HG03342 (cell line): ENCODE measurements at regions not wholly inside any gene's neighbourhood (a gene's known extent, or its start where the extent isn't known, plus 50 kb on each side); places are given as distances from the start of the nearest gene placed in this dataset.
"Not testable (repeated sequence)": the region's sequence is repeated elsewhere in the genome, so short reads cannot be mapped to it uniquely, and the experiment has no call there.

ENCODE experiments used
- ATAC-seq: cut with Tn5 transposase; IDR thresholded peaks from one replicate; pipeline ENCODE4 v1.9.1; 2021; ENCODE audit warnings: mild to moderate bottlenecking, moderate library complexity; ENCODE audit not compliant: unreplicated experiment

DNA sequence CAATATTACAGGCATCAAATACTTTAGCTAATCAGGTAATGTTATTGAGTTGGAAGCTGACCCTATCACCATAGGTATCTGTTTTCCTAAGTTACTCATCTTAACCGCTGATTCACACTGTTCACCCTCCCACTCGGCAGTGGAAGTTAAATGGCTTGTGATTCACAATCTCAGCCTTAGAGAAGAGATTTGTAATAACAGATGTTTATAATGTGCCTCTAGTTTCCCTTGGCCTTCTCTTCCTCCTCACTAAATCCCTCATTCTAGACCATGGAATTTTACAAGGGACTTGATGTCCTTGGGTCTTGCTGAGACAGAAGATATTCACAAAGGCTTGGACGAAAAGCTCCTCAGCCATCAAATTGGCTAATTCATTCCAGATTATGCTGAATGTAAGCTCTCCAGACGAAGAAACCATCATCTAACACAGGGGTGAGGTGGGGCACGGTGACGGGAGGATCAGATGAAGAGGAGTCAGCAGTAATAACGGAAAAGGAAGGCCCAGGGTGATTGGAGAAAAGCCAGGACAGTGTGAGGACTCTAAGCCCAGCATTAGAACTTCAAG, 931.7 kb downstream of the MCTP2 start:
- no peak for ATAC-seq

DNA sequence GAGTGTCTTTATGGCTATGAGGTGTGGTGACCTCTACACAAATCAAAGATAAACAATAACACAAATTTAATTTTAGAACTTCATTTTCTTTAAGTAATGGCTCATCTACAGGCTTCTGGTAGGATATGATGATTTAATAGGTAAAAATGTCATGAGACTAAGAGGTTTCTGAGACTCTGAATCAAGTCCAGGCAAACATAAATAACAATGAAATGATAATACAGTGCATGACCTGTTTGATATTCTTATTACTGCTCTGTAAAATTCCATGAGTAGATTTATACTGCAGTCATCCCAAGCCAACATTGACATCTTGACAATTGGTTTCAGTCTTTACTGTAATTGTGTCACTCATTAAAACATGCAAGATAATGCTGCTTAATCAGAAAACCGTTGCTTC, 936.8 kb downstream of the MCTP2 start:
- no peak for ATAC-seq

DNA sequence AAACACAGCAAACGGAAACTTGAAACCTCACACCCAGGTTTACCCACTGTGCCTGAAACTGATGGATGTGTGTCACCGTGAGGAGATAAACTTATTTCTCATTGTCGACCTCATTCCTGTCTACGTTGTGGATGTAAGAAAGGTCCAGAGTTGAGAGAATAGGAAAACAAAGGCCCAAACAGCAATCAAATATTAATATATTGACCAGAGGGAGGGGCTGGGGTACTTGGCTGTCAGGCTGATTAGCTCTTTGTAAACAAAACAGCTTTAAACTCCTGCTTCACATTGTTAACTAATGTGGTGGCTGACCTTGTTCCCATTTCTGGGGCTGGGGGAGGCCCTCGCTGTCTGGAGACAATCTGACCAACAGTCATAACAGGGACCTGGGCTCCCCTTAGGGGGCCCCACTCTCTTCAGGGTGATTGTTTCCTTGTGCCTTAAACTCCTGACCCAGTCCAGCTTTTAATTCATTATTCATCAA, 937.6 kb downstream of the MCTP2 start:
- ATAC-seq, result no peak

DNA sequence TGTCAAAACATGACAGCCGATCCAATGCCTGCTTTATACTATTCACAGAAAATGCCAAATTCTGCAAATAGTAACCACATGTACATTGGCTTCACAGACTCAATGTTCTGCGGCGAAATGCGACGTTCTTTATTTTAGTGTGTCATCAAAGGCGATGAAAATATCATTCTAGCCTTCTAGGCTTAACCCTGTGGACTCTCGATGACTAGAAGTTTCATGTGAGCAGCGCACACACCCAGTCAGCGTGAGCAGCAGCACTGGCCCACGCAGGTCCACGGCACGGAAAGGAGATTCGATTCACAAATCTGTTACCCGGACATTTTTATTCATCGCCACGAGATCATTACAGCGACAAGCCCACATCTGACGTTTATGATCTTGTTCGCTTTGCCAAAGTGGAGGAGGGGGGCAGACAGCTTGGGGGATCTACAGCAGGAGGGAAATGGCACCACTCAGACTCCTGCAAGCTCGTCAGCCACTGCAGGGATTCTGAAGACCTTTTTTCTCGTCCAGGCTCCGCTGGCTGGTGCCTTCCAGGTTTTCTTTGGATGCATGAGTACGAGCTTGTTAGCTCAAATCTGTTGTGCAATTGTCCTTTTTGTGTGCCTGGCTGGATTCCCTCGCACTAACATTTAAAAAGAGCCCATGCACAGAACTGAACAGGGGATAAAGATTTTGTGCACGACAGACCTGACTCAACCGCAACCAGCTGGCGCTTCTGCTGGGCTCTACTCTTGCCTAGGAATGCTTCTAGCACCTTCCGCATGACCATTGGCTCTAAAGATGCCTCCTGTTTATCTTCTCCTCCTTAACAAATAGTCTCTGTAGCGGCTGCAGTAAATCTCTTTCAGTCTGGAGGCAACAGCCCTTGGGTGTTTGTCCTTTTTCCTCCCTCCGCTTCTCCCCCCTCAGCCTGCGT, 938.4 kb downstream of the MCTP2 start:
- ATAC-seq, result no peak

DNA sequence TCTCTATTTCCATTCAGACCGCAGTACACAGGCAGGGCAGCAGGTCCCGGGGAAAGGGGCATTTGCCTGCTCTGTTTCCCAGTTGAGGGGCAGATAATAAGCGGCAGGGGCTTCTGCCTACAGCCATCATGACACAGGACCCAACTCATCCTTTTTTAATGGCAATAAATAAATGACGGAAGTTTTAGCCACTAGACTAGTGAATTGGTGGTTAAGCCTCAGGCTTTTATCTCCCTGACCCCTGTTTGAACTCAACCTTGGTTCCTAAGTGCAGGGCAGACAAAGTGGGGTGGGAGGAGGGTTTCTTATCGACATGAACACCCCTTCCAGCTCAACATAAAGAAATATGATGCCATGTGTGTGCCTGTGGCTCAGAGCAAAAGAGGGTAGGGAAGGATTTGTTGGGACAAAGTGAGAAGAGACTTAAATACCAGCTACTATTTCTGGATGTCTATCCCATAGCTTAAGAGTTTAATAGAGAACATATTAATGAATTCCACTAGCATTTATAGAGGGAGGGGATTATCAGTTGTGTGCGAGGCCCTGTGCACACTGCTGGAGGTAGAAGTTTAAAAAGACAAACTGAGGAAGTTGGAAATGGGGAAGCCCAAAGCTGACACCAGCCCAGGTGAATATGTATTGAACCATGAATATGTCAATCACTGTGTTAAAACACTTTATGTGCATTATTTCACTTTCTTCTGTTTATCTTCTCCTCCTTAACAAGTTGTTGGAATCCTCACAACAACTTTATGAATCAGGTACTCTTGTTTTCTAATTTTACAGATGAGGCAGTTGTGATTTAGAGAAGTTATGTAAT, 939.4 kb downstream of the MCTP2 start:
- no peak for ATAC-seq

DNA sequence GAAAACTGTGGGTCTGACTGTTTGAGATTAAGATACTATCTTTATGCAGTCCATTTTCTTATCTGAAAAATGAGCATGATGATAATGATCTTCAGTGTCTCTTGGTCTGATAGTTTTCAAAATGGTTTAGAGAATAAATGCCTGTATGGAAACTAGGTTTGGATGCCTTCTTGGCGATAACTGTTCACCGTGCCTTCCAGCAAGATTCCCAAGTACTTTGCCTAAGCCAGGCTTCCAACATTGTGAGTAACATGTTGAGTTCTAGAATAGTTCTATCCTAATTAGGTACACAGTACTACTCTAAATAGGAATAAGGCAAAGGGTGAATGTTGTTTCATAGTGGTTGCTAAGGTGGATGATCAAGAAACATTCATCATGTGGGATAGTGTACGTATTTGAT, 940.2 kb downstream of the MCTP2 start:
- no peak for ATAC-seq

DNA sequence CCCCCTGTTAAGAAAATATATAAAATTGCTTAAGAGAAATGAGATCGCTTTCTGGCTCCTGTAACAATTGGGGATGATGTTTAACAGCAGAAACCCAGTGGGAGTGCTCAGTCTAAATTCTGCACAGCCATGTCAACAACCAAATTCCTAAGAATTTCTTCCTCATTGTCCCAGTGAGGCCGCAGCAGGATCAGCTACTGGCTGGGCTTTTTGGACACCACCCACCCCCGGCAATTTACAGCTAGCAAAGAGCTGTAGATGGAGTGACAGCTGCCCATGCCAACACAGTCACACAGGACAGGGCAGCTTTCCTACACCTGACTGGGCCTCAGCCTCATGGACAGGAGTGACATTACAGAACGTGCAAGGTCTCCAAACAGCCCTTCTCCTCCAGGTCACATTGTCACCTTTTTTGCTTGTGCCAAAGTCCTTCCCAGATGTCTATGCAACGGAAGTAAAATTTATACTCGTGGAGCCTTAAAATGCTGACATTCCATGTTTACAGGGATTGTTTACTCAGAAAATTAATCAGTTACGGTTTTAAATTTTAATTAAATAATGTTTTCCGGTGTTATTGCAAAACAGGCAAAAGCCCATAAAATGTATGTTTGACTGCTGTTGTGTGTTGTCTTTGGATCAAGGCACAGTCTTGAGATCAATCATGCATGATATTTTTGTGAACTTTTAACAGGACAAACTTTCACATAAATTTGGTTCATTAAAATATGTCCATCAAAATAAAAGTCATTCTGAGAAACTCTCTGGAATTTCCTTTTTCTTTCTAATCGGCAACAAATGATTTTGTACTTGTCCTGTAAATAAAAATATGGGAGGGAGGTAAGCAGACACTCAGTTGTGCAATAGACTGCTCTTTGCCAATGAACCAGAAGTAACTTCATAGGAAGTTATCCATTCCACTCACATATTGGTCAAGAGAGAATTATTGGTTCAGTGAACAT, 943.2 kb downstream of the MCTP2 start:
- ATAC-seq, result no peak

DNA sequence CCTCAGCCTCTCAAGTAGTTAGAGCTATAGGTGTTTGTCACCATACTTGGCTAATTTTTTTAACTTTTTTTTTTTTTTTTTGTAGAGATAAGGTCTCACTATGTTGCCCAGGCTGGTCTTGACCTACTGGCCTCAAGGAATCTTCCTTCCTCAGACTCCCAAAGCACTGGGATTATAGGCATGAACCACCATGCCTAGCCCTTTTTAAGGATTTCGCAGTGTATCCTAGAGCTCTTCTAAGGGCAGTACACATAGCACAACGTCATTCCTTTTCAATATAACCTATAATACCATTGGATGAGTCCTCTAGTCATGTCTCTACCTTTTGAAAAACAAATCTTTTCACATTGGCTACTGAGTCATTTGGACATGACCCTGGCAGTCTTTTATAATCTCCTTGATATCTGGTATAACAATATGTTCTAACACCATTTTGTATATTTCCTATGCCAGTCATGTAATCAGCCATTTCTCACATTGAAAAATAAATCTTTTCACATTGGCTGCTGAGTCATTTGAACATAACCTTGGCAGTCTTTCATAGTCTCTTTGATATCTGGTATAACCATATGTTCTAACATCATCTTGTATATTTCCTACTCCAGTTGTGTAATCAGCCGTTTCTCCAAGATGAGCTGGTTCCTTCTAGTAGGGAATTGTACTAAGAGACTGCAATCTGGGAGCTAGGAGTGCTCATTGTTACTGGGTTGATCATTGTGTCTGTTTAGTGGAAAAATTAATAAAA, 944.7 kb downstream of the MCTP2 start:
- no peak for ATAC-seq

DNA sequence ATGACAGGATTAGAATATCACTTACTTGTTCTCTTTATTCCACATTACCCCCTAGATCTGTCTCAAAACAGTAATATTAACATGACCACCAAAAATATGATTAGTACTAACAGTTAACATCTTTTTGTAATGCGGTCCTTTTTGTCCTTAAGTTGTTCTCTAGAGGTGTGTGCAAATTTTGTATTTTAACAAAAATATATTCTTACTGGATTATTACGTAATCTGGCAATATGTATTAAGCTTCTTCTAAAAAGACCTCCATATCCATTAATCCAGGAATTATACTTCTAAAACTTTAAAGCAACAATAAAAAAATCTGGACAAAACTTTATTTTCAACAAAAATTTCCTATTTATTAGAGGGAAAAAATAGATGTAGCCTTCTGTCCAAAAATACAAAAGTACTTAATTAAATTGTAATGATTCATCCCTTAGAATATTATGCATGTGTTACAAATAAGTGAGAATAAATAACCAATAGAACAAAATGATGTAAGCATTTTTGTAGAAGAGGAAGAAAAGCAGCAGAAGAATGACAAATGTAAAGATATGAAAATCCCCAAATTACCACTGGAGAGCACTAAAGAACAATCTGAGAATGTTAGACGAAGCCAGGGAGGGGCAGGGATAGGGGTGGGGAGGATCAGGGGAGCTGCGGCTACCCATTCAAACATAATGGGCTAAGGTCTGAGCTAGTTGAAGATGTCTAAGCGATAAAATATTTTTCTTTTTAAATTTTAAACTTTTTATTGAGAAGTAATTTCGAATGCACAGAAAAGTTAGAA, 945.6 kb downstream of the MCTP2 start:
- no peak for ATAC-seq

DNA sequence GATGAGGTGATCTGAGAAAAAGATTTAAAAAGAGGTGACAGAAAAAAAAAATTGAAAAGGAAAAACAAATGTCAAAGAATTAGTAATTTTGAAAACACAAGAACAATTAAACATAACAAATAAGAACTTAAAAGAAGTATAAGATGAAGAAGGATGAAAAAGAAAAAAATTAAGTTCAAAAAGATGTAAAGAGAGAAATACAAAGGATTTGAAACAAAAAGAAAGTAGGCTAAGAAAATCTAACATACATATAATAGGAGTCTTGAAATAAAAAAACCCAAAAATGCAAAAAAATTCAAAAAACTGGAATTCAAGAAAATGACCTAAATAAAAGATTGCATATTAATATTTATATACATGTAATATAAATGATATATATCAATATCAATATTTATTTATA, 949.2 kb downstream of the MCTP2 start:
- no peak for ATAC-seq

DNA sequence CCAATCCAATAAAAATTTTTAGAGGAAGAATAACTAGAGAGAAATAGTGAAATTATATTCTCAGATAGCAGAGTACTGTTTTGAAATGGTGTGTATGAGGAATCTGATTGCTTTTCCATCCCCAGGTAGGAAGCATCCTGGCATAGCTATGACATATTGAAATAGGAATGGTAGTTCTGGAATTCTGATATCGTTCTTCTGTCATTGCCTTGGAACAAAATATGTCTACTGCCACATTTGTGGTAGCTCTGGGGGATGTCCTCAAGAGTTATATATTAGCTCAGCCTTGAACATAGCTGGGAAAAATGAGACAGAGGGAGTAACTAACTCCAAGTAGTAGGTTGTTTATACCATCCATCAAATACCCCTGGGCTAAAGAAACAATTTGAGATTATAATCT, 950.7 kb downstream of the MCTP2 start:
- no peak for ATAC-seq

DNA sequence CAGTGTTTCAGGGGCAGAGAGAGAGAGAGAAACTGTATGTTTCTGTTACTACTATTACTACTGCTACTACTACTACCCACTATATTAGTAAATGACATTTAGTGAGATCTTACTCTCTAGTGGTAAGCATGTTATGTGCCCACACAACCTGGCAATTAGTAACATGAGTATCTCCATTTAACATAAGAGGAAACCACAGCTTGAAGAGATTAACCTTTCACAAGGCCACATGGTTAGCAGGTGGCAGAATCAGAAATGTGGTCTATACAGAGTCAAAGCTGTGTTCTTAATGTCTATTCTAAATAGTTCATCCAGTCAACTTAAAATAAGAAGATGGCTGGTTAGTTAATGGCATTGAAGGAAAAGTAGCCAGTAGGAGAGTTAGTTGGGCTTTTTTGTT, 961.6 kb downstream of the MCTP2 start:
- no peak for ATAC-seq

DNA sequence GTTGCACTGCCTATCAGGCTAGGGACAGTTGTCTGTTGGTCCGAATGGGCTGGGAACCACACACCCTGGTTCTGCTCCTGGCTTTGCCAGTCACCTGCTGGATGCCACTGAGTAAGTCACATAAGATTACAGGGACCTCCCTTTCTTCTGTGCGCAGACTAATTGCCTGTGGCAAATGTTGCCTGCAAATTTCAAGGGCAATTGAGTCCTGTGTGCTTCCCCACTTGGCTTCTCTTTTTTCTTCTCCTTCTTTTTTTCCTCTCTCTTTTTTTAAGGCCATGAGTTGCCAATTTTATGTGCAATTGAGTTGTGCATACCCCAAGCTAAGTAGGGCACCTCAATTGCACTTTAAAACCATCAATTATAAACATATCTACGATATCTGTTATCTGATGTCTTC, 963.4 kb downstream of the MCTP2 start:
- no peak for ATAC-seq

DNA sequence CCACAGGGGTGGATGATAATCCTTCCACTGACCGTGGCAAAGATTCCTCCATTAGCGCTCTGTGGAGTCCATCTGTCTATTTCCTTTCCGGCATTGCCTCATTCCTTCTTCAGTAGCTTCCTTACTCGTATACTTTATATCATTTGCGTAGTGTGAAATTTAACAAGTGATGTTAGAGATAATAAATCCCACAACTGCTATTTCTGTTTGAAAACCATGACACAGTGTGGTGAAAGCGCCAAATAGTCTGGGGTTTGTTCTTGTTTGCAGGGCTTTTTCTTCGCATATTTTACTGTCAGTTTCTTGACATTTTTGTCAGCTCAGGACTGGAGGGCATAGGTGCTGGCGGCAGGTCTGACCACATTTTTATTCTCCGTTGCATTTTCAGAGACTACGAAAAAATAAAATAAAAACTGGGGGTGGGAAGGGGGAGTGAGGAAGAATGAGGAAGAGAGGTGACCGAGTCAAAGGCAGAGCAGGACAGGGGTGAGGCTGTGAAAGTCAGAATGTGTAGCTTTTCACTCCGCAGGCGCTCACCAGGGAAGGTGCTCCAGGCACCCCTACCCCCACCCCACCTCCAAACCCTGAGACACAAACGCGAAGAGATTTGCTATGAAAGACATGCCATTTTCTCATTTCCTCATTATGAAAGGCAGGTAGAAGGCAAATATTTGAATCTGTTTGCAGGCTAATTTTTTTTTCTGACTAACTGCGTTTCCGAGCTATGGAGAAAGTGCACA, 965.0 kb downstream of the MCTP2 start:
- no peak for ATAC-seq

DNA sequence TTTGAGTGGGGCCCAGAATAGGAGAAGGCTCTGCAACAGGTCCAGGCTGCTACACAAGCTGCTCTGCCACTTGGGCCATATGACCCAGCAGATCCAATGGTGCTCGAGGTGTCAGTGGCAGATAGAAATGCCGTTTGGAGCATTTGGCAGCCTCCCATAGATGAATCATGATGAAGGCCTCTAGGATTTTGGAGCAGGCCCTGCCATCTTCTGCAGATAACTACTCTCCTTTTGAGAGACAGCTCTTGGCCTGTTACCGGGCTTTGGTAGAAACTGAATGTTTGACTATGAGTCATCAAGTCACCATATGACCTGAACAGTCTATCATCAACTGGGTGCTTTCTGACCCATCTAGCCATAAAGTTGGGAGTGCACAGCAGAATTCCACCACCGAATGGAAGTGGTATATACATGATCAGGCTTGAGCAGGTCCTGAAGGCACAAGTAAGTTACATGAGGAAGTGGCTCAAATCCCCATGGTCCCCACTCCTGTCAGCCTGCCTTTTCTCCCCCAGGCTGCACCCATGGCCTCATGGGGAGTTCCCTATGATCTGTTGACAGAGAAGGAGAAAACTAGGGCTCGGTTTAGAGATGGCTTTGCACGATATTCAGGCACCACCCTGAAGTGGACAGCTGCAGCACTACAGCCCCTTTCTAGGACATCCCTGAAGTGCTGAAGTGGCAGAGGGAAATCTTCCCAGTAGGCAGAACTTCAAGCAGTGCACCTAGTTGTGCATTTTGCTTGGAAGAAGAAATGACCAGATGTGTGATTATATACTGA, 971.4 kb downstream of the MCTP2 start:
- ATAC-seq, result no peak

DNA sequence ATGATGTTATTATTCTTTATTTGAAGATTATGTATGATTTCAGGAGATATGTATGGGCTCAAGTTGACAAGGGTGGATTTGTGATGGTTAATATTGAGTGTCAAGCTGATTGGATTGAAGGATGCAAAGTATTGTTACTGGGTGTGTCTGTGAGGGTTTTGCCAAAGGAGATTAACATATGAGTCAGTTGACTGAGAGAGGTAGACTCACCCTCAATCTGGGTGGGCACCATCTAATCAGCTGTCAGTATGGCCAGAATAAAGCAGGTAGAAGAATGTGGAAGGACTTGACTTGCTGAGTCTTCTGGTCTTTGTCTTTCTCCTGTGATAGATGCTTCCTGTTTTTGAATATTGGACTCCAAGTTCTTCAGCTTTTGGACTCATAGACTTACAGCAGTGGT, 973.7 kb downstream of the MCTP2 start:
- ATAC-seq, result no peak

DNA sequence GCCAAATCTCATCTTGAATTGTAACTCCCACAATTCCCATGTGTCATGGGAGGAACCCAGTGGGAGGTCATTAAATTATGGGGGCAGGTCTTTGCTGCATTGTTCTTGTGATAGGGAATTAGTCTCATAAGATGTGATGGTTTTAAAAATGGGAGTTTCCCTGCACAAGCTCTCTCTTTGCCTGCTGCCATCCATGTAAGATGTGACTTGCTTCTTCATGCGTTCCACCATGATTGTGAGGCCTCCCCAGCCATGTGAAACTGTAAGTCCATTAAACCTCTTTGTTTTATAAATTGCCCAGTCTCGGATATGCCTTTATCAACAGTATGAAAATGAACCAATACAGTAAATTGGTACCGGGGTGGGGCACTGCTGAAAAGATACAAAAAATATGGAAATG, 974.5 kb downstream of the MCTP2 start:
- not testable (repeated sequence) for ATAC-seq

DNA sequence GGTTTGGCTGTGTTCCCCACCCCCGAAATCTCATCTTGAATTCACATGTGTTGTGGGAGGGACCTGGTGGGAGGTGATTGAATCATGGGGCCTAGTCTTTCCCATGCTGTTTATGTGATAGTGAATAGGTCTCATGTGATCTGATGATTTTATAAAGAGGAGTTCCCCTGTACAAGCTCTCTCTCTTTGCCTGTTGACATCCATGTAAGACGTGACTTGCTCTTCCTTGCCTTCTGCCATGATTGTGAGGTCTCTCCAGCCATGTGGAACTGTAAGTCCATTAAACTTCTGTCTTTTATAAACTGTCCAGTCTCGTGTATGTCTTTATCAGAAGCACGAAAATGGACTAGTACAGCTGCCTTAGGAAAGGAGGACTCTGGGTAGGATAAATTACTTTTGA, 976.7 kb downstream of the MCTP2 start:
- no peak for ATAC-seq
